Stimulated activated CD8-positive, alpha-beta memory T cell treated with anti-CD3 and anti-CD28 coated beads, Interleukin-2, amount 100 ng/mL, for 48 hours (primary cell): ENCODE measurements at regions not wholly inside any gene's neighbourhood (a gene's known extent, or its start where the extent isn't known, plus 50 kb on each side); places are given as distances from the start of the nearest gene placed in this dataset.

Experiments used
- DNase-seq, 2 donors: peaks; one replicate each; pipeline ENCODE4 v3.0.0-alpha.2; 2020; ENCODE audit warnings: low read depth in 2 of 2

DNA sequence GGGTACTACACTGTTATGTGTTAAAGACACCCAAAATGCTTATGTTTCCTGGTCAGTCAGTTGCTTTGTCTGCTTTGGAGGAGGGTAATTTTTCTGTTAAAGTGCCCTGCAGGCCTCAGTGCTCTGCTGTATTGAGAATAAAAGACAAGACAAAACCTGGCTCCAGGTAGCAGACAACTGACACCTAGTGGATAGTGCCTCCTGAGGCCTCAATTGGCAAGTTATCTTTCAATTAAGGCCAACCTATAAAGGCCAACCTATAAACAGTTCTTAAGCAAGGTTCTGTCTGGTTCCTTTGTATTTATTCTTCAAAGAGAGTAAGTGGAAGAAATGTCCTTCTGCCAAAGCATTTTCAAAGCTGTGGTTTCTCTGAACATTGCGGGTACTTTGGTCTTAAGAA, 773.8 kb downstream of the MECOM start:
- no peak for DNase-seq

DNA sequence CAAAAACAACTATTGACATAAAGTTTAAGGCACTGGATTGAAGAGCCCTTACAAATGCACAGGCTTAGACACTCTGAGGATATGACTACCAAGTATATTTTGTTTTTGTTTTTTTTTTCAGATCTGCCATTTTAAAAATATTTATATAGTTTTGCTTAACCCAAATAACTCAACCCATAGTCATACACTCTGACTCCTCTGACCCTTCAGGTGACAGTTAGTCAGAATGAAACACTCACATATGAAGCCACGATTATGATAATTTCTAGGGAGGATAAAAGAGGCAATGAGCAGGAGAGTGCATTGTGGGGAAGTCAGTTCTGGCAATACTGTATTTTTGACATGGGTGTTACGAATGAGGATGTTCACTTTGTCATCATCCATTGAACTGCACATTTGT, 774.7 kb downstream of the MECOM start:
- DNase-seq: no peak

DNA sequence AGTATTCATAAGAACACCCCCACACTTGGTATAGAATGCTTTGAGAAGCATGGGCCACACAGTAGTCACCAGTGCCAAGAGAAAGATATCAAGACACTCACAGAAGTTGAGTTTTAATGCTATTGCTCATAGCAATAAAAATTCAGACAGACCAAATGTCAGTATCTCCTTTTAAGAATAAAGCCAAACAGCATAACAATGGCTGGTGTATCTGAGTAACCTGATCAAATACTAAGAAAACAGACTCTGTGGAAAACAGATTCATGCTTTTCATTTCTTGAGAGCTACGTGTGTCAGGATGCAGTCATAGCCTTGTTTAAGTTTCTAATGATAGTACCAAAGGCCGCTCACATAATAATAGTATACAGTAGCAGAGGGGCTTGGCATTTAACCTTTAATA, 778.5 kb downstream of the MECOM start:
- no peak for DNase-seq

DNA sequence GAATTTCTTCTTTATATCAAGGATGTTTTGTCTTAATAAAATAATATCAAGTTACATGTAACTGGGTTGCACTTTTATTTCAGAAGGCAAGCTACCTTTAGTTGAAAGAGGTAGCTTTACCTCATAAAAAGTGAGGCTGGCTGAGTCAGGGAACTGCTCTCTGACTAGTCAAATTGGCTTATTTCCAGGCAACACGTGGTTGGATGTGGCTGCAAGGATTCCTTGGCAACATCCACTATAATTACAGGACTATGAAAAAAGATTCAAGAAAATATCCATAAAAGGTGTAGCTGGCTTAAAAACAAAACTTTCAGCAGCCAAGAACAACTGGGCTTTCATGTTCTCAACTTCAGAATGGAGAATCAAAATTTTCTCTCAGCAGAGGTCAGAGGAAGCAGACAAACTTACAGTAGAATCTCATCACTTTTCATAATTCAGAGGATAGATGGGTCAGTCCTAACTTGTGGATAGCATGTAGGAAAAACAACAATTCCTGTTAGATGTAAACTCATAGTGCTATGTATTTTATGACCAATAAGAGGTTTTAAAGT, 779.1 kb downstream of the MECOM start:
- DNase-seq: no peak

DNA sequence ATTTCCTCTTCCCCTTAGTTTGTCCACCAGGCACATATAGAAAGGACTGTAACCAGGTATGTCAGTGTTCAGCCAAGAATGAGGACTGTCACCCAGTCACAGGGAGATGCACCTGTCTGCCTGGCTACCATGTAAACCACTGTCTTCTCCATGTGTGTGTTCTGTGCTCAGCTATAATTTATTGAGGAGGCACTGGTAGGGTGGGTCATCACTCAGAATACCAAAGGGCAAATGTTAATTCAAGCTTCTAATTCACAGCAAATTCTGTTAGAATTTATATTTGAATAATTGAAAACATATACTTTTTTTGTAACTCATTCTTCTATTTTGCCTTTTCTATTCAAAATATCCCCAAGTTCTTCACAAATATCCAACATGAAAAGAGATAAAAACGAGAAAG, 780.4 kb downstream of the MECOM start:
- no peak for DNase-seq

DNA sequence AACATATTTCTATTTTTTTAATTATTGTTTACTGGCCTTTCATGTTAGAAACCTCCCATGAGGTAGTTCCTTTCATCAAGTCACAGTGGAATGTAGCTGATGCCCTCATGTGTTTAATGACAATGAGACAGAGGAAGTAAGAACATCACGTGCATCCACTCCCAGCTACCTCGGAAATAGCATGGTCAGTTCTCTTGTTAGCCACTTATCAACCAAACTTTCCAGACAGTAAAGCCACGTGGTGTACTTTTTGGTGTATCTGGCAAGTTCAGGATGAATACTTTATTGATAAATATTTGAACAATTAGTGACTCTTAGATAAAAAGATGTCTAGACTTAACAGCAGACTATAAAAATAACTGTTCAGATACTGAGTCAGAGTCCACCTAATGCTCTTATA, 781.7 kb downstream of the MECOM start:
- no peak for DNase-seq

DNA sequence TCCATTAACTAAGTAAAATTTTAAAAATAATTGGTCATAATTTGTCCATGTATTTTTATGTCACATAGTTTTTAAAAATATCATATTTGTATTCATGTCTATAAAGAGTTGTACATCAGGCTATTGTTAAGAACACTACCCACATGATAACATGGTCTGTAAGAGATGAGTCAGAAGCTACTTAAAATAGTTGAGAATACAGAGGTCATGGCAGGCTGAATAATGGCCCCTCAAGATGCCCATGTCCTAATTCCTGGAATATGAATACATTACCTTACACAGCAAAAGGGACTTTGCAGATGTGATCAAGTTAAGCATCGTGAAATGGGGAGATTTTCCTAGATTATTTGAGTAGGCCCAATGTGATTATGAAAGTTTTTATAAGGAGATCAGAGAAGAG, 782.9 kb upstream of the GOLIM4 start:
- no peak for DNase-seq

DNA sequence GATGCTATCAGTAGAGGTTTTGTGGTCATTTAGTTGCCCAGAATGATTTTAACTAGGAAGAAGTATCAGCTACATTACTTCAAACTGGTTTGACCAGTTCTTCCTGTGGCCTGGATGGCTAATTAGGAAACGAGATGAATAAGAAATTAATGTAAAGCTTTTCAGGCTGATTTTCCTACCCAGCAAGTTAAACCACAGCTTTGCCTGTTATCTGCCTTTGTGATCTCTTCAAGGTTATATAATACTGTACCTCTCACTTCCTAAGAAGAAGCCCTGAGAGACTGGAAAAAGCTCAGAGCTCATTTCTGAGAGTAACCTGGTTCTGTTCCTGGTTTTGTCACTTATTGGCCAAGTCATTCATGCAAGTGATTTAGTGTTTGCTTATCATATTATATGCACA, 782.2 kb upstream of the GOLIM4 start:
- no peak for DNase-seq

DNA sequence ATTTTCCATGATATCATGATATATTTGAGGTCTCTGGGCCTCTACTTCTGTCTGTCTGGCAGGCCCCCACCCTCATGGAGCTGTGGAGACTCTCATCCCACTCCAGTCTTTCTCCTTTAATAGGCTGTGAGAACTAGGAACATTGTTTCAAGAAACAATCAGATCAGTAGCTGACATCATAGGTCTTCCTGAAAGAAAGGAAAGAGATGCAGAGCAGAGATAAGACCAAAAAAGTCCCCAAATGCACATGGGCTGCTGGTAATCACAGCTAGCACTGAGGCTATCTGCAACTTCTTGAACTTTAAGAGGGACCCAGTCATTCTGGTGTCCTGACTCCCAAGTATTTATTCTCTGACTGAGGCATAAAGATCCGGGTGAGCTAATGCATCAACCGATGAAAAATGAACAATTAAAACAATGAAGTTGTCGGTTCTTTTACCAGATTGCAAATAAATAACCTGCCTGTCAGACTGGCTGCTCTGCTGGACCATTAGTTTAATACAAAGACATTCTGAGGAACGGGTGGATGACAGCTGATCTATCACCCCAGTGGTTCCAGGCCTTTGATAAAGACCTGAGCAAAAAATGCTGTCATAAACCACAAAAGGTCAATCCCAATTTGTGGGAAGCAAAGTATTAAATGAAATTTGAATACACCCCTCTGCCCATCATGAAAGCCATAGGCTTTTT, 780.8 kb upstream of the GOLIM4 start:
- no peak for DNase-seq

DNA sequence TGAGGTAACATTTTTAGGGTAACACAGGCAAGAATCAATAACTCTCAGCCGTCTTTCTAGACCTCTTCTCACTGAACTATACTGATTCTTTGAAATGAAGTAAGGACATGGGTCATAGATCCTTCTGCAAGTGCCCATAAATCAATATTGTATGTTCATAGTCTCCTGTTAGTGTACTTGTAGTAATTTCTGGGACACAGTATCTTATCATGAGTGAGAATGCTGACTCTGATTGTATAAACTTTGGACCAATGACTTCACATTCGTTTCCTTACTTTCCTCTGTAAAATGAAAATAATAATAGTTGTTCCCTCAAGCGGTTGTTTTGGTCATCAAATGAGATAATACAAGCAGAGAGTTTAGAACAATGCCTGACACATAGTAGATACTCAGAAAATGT, 777.1 kb upstream of the GOLIM4 start:
- DNase-seq: no peak

DNA sequence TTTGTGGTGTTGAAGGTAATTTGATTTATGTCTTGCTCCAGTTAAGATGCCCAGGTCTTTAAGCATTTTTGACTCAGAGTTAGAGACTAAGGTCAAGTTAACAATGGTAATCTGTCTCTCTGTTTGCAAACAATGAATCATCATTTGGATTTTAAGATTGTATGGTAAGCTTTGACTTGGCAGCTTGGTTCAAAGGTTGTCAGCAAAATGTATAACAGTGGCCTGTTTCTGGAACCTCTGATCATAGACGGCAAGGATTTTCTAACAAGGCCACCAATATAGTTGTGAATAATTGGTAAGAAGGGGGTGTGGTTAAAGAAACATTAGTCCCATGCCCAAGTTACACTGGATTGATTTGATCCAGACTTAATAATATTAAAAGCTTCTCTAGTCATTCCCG, 775.2 kb upstream of the GOLIM4 start:
- DNase-seq: no peak

DNA sequence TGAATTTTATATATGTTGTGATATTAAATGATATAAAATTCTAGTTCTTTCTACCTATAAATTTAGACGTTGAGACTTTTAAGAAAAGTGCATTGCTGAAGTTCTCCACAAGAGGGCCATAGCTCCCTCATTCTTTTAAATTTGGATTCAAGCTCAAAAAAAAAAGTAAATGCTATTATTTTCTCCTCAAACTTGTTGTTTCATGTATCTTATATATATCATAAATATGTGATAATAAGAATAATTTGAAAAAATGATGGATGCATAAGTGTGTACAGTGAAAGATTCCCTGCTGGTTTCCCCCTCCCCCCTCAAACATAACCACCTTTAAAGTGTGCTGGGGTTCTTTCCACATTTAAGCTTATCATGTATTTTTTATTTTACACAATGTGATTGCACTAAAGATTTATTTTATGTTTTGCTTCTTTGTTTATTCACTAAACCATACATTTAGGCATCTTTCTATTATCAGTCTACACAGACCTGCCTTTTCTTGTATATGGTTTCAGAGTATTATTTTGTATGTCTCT, 769.4 kb upstream of the GOLIM4 start:
- no peak for DNase-seq

DNA sequence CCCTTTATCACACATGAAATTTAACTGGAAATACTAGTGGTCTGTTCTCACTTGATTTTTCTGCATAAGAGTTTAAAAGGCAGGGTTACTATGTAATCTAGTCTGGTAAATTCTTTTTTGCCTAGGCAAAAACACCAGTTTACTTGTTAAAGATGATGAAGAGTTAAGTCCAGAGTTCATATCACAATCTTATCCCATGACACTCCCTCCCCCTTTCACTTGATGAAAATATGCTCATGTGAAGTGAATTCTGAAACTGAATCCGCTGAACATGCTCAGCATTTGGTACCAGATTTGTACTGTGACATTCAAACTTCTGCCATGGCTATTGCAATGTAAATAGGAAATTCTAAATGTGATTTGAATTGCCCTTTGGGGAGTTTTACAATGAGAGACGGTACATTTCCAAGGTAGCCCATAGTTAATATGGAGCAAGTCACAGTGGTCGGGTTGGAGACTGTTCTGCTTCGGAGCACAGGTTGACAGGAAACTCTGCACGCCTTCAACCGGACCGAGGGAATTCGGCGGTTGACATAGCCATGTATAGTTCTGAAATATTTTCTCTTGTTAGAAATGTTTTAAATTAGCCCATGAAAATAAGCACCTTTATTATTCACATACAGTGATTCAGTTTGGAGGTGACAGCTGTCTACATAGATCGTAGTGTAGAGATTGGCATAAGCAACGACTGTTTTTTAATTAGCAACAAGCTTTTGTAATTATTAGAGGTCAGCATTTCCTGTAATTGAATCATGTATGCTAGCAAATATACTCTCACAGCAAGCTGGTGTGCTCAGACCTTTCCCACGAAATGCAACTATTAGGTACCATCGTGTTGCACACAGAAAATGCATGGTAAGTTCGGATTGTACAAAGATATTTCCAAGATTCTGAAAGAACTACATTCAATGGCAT, 768.6 kb upstream of the GOLIM4 start:
- no peak for DNase-seq

DNA sequence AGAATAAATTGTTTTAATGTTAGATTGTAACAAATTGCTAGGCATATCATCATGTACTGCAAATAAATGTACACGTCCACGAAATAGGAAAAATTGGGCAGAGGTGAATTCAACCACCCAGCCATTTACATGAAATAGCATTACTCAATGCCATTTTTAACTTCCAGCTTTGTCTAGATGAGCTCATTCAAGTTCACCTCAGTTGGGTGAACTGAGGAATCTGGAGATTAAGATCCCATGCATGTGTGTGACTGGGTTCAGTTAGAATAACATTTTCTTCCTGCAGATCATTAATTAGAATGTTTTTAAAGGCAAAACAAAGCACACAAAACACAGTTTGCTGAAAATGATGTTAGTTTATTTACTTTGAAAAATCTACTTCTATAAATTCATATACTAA, 767.8 kb upstream of the GOLIM4 start:
- no peak for DNase-seq

DNA sequence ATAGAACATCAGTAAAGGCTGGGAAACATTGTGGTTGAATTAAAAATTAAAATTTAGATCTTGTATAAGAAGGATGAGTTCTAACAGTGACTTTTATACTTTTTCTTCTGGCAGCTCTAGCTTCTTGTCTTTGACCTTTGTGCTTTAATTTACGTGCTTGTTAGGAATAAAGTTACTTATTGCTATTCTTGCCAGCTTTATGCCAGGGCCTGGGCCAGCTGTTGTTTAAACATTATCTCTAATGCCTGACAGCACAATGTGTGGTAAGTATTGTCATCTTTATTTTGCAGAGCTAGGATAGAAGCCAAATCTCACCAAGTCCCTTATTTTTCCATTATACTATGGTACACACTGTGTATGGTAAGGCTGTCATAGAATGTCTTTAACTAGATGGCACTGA, 766.7 kb upstream of the GOLIM4 start:
- DNase-seq: no peak

DNA sequence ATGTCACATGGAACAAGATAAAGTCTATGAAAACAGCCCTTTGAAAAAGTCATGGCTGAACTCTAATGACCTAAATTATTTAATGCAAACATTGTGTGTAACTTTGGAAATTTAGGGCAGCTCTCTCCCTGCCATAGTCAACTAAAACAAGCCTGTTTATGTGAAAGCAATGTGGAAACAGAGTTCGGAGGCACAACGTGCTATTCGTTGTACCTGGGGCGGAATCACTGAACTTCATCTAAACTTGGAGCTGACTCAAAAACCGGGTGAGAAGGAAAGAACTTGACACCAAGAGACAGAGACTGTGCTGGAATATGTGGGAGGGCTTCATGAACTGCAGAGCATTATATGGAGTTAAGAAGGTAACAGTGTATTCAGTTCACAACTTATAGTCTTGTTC, 764.9 kb upstream of the GOLIM4 start:
- DNase-seq: no peak

DNA sequence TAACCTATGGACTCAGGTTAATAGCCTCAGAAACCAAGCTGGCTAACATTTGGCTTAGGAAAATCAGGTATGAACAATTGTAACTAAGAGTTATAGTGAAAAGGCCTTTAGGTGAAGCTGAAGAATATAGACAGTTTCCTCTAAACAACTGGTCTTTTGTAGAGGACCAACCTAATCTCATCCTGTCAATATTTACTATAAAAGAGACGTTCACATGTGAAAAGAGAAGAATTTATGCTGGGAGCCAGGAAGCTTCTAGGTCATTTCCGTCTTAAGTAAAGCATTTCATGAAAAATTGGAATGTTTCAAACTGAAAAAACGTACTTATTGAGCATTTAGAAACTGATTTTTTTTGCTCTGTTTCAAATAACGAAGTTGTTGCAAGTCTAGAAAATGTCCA, 764.3 kb upstream of the GOLIM4 start:
- DNase-seq: no peak

DNA sequence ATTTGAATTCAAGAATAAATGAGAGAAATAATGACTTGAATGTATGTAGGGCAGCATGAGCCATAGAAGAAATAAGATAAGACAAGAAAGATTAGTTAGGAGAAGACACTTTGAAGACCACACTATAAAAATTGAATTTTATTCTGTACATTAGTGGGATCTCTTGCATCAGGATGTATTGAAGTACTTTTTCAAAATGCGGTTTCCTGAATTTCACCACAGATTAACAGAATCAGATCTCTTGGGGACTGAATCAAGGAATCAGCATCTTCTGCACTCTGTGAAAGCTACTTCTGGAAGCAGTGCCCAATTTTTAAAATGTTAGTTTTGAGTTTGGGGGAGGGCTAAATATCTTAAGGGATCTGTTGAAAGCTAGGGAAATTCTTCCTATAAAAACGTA, 763.9 kb upstream of the GOLIM4 start:
- no peak for DNase-seq

DNA sequence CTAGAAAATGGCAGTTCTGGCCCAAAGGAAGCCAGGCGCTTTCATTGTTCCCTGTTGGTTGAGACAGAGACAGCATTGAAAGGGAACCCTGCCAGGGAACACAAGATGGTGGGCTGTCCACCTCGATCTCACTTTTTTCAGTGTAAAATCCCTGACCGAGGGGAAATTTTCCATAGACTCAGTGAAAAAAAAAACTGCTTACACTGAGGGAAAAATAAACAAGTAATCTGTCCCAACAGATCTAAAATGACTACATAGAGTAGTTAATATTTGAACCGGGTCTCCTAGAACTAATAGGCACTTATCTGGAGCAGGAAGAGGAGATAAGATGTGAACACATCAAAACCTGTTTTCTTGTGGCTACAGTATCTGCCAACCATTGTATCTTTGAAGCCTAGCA, 763.4 kb upstream of the GOLIM4 start:
- DNase-seq: no peak

DNA sequence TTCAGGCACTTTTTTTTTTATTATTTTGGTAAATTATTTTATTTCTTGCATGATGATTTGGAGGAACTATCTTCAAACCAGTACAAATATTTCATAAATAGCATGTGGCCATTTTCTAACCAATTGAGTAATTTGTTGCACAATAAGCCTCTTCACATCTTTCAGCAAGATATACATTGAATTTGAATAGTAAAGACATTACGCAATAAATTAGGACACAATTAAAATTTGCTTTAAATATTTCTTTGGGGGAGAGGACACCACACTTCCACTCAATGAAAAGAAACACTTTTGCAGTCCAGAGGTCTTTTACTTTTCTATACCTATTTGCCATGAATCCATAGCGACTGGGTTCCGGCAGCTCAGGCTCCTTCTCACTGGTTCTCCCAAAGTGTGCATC, 762.6 kb upstream of the GOLIM4 start:
- no peak for DNase-seq

DNA sequence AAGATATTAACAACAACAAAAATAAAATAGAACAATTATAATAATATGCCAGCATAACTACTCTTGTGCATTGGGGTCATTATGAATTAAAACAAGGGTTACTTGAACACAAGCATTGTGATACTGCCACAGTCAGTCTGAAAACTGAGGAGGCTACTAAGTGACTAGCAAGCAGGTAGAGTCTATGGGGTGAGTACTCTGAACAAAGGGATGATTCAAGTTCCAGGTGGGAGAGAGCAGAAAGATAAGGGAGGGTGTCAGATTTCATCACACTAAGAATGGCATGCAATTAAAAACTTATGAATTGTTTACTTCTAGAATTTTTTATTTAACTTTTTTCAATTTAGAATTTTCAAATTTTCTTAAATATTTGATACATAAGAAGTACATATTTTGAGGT, 754.4 kb upstream of the GOLIM4 start:
- no peak for DNase-seq

DNA sequence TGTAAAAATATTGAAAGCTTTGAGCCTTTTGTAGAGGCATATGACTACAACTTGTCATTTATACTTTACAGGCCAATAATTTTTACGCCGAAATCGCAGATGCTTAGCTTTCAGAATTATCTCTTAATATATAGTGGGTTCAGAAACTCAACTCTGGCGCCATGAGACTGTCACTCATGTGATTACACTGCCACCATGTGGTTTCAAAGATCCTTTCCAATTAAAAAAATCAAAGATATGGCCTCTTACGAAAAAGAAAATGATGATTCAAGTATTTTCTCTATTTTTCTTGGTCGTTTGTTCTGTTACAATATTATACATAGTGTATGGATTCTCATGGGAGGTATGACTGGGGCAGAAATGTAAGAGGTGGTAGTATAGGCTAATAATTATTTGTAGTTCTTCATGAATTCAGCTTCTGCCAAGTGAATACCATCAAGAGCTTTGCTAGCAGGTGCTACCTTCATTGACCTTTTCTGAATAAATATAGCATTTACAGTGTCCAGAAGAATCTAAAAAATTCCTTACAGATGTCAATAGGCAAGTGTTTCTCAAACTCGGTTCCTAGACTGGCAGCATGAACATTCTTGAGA, 751.7 kb upstream of the GOLIM4 start:
- DNase-seq: no peak
